Keratinocyte (primary cell): ENCODE measurements at regions not wholly inside any gene's neighbourhood (a gene's known extent, or its start where the extent isn't known, plus 50 kb on each side); places are given as distances from the start of the nearest gene placed in this dataset.
A peak's percentile ranks its signal among the peaks of the same experiment; 100 is the strongest.

Experiments used
- DNase-seq: peaks from one replicate; pipeline ENCODE4 v3.0.0-alpha.2; 2011; ENCODE audit warnings: low read depth, missing footprints, low spot score
- FAIRE-seq: peaks from 2 replicates; lab custom pipeline; 2011; peaks lifted over from hg19 to GRCh38; lab: Jason Lieb, UNC
- H2AFZ ChIP-seq: 2 replicates; pipeline ENCODE4 v1.6.0; 2012; ENCODE audit warnings: low read length, control low read depth, inconsistent platforms; ENCODE audit not compliant: control insufficient read depth
- H3K27ac ChIP-seq: 2 replicates; pipeline ENCODE4 v1.5.1; 2011; ENCODE audit warnings: low read length; ENCODE audit not compliant: control insufficient read depth, insufficient read depth
- H3K27me3 ChIP-seq: 3 replicates; pipeline ENCODE4 v1.6.0; 2011; ENCODE audit warnings: low read length; ENCODE audit not compliant: control insufficient read depth, insufficient read depth; ENCODE audit errors: extremely low read depth
- H3K36me3 ChIP-seq, 2 experiments: 2 replicates in 1 of 2; 3 replicates in 1 of 2; pipeline ENCODE4 v1.5.1; 2011; ENCODE audit warnings: low read length in 2 of 2, mild to moderate bottlenecking in 1 of 2; ENCODE audit not compliant: control insufficient read depth in 2 of 2, insufficient read depth in 2 of 2; ENCODE audit errors: extremely low read depth in 1 of 2
- H3K4me1 ChIP-seq: 3 replicates; pipeline ENCODE4 v1.5.1; 2011; ENCODE audit warnings: low read length; ENCODE audit not compliant: control insufficient read depth, insufficient read depth; ENCODE audit errors: extremely low read depth
- H3K4me2 ChIP-seq: 3 replicates; pipeline ENCODE4 v1.6.0; 2011; ENCODE audit warnings: low read depth, low read length; ENCODE audit not compliant: control insufficient read depth, insufficient read depth; ENCODE audit errors: extremely low read depth
- H3K4me3 ChIP-seq, 3 experiments: fragments of 200-600 bp in 1 of 3; sonication (generic) in 1 of 3; 2 replicates in 2 of 3; 3 replicates in 1 of 3; pipeline ENCODE4 v1.5.1; 2011 to 2016; ENCODE audit warnings: low read length in 3 of 3, mild to moderate bottlenecking in 3 of 3, control low read depth in 2 of 3, inconsistent platforms in 1 of 3, low read depth in 1 of 3, mixed read lengths in 1 of 3, mixed run types in 1 of 3, moderate library complexity in 1 of 3; ENCODE audit not compliant: control insufficient read depth in 2 of 3, insufficient read depth in 2 of 3; ENCODE audit errors: extremely low read depth in 1 of 3
- H3K79me2 ChIP-seq: 2 replicates; pipeline ENCODE4 v1.6.0; 2012; ENCODE audit warnings: low read length; ENCODE audit not compliant: control insufficient read depth, insufficient read depth
- H3K9ac ChIP-seq: 3 replicates; pipeline ENCODE4 v1.6.0; 2011; ENCODE audit warnings: low read length; ENCODE audit not compliant: control insufficient read depth, insufficient read depth; ENCODE audit errors: extremely low read depth
- H3K9me1 ChIP-seq: 3 replicates; pipeline ENCODE4 v1.6.0; 2011; ENCODE audit warnings: low read length; ENCODE audit not compliant: control insufficient read depth, insufficient read depth; ENCODE audit errors: extremely low read depth
- H3K9me3 ChIP-seq: 2 replicates; pipeline ENCODE4 v1.5.1; 2012; ENCODE audit warnings: low read depth, low read length; ENCODE audit not compliant: control insufficient read depth
- H4K20me1 ChIP-seq: 3 replicates; pipeline ENCODE4 v1.6.0; 2011; ENCODE audit warnings: low read length; ENCODE audit not compliant: control insufficient read depth, insufficient read depth; ENCODE audit errors: extremely low read depth
- EZH2 ChIP-seq: IDR thresholded peaks from one replicate; pipeline ENCODE4 v1.6.1; 2012; ENCODE audit warnings: inconsistent platforms, mild to moderate bottlenecking, low read length, moderate library complexity
- dilution Hi-C: fragments of 300-500 bp; cut with MboI; formaldehyde crosslinking; loops from one replicate; pipeline ENCODE4 v1.7.0; 2020; ENCODE audit warnings: low sequenced_read_pairs; ENCODE audit not compliant: extremely low pct_ligation_motif_present
- TF ChIP-seq, protein P1 (sequence below), 3 experiments: IDR thresholded peaks in 1 of 3; conservative IDR thresholded peaks in 1 of 3; optimal IDR thresholded peaks in 1 of 3; 2 replicates in 2 of 3; 3 replicates in 1 of 3; pipeline versions ENCODE3 to v1.5.1; 2011; ENCODE audit warnings: low read length in 3 of 3, mild to moderate bottlenecking in 3 of 3, moderate library complexity in 2 of 3, control low read depth in 1 of 3, inconsistent platforms in 1 of 3; ENCODE audit not compliant: insufficient read depth in 2 of 3; ENCODE audit errors: extremely low read depth in 1 of 3

DNA sequence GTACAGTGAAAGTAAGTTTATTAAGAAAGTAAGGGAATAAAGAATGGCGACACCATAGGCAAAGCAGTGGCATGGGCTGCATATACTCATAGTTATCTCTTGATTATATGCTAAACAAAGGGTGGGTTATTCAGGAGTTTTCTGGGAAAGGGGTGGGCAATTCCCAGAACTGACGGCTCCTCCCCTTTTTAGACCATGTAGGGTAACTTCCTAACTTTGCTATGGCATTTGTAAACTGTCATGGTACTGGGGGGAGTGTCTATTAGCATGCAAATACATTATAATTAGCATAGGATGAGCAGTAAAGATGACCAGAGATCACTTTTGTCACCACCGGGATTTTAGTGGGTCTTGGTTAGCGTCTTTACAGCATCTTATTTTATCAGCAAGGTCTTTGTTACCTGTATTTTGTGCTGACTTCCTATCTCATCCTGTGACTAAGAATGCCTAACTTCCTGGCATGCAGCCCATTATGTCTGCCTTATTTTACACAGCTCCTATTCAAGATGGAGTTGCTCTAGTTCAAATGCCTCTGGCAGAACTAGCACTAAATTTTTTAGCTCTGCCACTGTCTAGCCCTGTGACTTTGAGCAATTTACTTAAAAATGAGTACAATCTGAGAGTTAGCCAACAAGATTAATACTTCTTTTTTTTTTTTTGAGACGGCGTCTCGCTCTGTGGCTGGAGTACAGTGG lies 110.3 kb upstream of the PALMD start:
- Histone ChIP-seq H3K4me3 (no peak overlapping the region), H3K9ac (no peak overlapping the region), H3K79me2 (no peaks in the 10 kb centered on the region), H3K4me2 (no peak overlapping the region), H3K9me1 (no peaks in the 10 kb centered on the region), H3K4me1 (peaks cover 3% of the 10 kb centered on the region), H3K27me3 (no peaks in the 10 kb centered on the region), H3K9me3 (no peaks in the 10 kb centered on the region), H3K27ac (no peak overlapping the region), H2AFZ (no peak overlapping the region), H4K20me1 (no peaks in the 10 kb centered on the region), H3K36me3 (no peaks in the 10 kb centered on the region)
- FAIRE-seq = peak; percentile 92
- DNase-seq = peak; percentile 11
- dilution Hi-C loops = no loop called here
- TF ChIP-seq, protein P1, sequence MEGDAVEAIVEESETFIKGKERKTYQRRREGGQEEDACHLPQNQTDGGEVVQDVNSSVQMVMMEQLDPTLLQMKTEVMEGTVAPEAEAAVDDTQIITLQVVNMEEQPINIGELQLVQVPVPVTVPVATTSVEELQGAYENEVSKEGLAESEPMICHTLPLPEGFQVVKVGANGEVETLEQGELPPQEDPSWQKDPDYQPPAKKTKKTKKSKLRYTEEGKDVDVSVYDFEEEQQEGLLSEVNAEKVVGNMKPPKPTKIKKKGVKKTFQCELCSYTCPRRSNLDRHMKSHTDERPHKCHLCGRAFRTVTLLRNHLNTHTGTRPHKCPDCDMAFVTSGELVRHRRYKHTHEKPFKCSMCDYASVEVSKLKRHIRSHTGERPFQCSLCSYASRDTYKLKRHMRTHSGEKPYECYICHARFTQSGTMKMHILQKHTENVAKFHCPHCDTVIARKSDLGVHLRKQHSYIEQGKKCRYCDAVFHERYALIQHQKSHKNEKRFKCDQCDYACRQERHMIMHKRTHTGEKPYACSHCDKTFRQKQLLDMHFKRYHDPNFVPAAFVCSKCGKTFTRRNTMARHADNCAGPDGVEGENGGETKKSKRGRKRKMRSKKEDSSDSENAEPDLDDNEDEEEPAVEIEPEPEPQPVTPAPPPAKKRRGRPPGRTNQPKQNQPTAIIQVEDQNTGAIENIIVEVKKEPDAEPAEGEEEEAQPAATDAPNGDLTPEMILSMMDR (optimal IDR thresholded peaks at IDR 0.05 in 1 of 3, IDR thresholded peaks at IDR 0.05 in 1 of 3, conservative IDR thresholded peaks at IDR 0.05 in 1 of 3; ENCODE audit: extremely low read depth in 1 of 3, insufficient read depth in 2 of 3, low read length in 3 of 3) = no peak
- no peak for TF ChIP-seq EZH2

- dilution Hi-C loops = no loop called here
Measured at GRCh38 chr1:99537886-99538617, 107.9 kb upstream of the PALMD start.

More at GRCh38 chr1:99537886-99538617, 107.9 kb upstream of the PALMD start:
- Histone ChIP-seq H3K36me3 (no peaks in the 10 kb centered on the region), H3K4me1 (peaks cover 3% of the 10 kb centered on the region), H2AFZ (no peak overlapping the region), H3K9me3 (no peaks in the 10 kb centered on the region), H3K79me2 (no peaks in the 10 kb centered on the region), H3K27me3 (no peaks in the 10 kb centered on the region), H3K9me1 (no peaks in the 10 kb centered on the region), H3K9ac (no peak overlapping the region), H4K20me1 (no peaks in the 10 kb centered on the region), H3K27ac (no peak overlapping the region), H3K4me3 (no peak overlapping the region), H3K4me2 (no peak overlapping the region)
- no peak for TF ChIP-seq EZH2
- TF ChIP-seq, protein P1 (optimal IDR thresholded peaks at IDR 0.05 in 1 of 3, IDR thresholded peaks at IDR 0.05 in 1 of 3, conservative IDR thresholded peaks at IDR 0.05 in 1 of 3; ENCODE audit: extremely low read depth in 1 of 3, insufficient read depth in 2 of 3, low read length in 3 of 3) = no peak
- FAIRE-seq = no peak
- no peak for DNase-seq
